ENCODE measurements at regions not wholly inside any gene's neighbourhood (a gene's known extent, or its start where the extent isn't known, plus 50 kb on each side); places are given as distances from the start of the nearest gene placed in this dataset.
A peak's percentile ranks its signal among the peaks of the same experiment; 100 is the strongest.

DNA sequence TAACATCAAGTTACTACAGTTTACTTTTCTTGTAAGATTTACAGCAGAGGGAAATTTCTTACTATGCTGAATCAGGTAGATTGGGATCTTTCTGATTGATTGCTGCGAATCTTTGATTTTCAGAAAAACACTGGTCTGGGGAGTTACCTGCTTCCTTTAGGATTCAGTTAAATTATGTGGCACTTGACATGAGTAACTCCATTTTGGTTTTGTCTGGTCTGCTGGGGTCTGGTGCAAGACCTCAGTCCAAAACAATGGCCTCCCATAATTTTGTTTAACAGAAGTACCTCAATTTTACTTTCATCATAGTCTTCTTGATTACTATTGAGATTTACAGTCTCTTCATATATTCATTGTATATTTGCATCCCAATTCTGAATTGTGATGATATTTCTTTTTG lies 775.5 kb downstream of the TRIB2 start:
- FAIRE-seq: no peak
- ATAC-seq: no peak
- no peak overlapping the region for H3K4me2 ChIP-seq
- DNase-seq (ENCODE audit: low read depth in 1 of 2, low spot score in 1 of 2): no peak
- no peak overlapping the region for H3K4me3 ChIP-seq
- ChIA-PET POLR2A (no interaction called here), CTCF (no interaction called here)
- TF ChIP-seq POLR2A (IDR thresholded peaks at IDR 0.05; ENCODE audit: low read length): no peak
- no peak for TF ChIP-seq MYC (IDR thresholded peaks at IDR 0.05; ENCODE audit: borderline replicate concordance, low read length)
- TF ChIP-seq, protein P1, sequence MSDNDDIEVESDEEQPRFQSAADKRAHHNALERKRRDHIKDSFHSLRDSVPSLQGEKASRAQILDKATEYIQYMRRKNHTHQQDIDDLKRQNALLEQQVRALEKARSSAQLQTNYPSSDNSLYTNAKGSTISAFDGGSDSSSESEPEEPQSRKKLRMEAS (IDR thresholded peaks at IDR 0.05): no peak
- TF ChIP-seq, protein P2, sequence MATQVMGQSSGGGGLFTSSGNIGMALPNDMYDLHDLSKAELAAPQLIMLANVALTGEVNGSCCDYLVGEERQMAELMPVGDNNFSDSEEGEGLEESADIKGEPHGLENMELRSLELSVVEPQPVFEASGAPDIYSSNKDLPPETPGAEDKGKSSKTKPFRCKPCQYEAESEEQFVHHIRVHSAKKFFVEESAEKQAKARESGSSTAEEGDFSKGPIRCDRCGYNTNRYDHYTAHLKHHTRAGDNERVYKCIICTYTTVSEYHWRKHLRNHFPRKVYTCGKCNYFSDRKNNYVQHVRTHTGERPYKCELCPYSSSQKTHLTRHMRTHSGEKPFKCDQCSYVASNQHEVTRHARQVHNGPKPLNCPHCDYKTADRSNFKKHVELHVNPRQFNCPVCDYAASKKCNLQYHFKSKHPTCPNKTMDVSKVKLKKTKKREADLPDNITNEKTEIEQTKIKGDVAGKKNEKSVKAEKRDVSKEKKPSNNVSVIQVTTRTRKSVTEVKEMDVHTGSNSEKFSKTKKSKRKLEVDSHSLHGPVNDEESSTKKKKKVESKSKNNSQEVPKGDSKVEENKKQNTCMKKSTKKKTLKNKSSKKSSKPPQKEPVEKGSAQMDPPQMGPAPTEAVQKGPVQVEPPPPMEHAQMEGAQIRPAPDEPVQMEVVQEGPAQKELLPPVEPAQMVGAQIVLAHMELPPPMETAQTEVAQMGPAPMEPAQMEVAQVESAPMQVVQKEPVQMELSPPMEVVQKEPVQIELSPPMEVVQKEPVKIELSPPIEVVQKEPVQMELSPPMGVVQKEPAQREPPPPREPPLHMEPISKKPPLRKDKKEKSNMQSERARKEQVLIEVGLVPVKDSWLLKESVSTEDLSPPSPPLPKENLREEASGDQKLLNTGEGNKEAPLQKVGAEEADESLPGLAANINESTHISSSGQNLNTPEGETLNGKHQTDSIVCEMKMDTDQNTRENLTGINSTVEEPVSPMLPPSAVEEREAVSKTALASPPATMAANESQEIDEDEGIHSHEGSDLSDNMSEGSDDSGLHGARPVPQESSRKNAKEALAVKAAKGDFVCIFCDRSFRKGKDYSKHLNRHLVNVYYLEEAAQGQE (IDR thresholded peaks at IDR 0.05): no peak
- TF ChIP-seq, protein P3, sequence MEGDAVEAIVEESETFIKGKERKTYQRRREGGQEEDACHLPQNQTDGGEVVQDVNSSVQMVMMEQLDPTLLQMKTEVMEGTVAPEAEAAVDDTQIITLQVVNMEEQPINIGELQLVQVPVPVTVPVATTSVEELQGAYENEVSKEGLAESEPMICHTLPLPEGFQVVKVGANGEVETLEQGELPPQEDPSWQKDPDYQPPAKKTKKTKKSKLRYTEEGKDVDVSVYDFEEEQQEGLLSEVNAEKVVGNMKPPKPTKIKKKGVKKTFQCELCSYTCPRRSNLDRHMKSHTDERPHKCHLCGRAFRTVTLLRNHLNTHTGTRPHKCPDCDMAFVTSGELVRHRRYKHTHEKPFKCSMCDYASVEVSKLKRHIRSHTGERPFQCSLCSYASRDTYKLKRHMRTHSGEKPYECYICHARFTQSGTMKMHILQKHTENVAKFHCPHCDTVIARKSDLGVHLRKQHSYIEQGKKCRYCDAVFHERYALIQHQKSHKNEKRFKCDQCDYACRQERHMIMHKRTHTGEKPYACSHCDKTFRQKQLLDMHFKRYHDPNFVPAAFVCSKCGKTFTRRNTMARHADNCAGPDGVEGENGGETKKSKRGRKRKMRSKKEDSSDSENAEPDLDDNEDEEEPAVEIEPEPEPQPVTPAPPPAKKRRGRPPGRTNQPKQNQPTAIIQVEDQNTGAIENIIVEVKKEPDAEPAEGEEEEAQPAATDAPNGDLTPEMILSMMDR (IDR thresholded peaks at IDR 0.05): no peak
- no peak for TF ChIP-seq CBX2 (IDR thresholded peaks at IDR 0.05; ENCODE audit: borderline replicate concordance, low read depth)
- no peak for TF ChIP-seq HEYL (CRISPR knock-in tag; IDR thresholded peaks at IDR 0.05)
- TF ChIP-seq PHF8 (IDR thresholded peaks at IDR 0.05; ENCODE audit: borderline replicate concordance, low read depth): no peak
- TF ChIP-seq RNF2 (IDR thresholded peaks at IDR 0.05; ENCODE audit: borderline replicate concordance, low read depth): no peak
- TF ChIP-seq ZSCAN20 (CRISPR knock-in tag; IDR thresholded peaks at IDR 0.05): no peak
- TF ChIP-seq ZC3H11A (IDR thresholded peaks at IDR 0.05): no peak
- TF ChIP-seq HOXB5 (CRISPR knock-in tag; IDR thresholded peaks at IDR 0.05): no peak
- TF ChIP-seq, protein P4, sequence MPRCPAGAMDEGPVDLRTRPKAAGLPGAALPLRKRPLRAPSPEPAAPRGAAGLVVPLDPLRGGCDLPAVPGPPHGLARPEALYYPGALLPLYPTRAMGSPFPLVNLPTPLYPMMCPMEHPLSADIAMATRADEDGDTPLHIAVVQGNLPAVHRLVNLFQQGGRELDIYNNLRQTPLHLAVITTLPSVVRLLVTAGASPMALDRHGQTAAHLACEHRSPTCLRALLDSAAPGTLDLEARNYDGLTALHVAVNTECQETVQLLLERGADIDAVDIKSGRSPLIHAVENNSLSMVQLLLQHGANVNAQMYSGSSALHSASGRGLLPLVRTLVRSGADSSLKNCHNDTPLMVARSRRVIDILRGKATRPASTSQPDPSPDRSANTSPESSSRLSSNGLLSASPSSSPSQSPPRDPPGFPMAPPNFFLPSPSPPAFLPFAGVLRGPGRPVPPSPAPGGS (IDR thresholded peaks at IDR 0.05): no peak
- H3K9me3 ChIP-seq: peaks cover 8% of the 10 kb centered on the region; the same call in 2 of the 3 replicates
- H3K27ac ChIP-seq: no peak overlapping the region
- WGBS (ENCODE audit: missing lambda C conversion rate): 2% methylated on average over 1 of the region's 1 CpG
- no peaks in the 10 kb centered on the region for H3K4me1 ChIP-seq

DNA sequence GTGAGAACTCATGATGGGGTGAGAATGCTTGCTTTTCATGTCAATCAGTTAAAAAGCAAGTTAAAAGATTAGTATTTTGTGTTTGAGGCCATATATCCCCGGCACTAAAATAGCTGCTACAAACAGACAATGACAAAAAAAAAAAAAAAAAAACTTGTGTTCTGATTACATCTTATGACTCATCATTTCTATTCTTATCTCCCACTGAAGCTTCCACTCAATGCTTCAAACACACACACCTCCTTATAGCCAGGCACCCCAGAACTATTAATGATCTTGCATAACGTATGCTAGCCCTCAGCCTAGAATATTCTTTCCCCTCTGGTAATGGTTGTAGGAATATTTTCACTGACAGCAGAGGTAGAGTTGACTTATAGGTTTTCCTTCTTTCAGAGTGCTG lies 778.3 kb downstream of the TRIB2 start:
- no peak for TF ChIP-seq FOSB (CRISPR knock-in tag; IDR thresholded peaks at IDR 0.05)
- no peak for TF ChIP-seq RAD21 (conservative IDR thresholded peaks at IDR 0.05 in 1 of 2, IDR thresholded peaks at IDR 0.05 in 1 of 2)
- no peak for TF ChIP-seq FOSL2 (IDR thresholded peaks at IDR 0.05)
- TF ChIP-seq FOSL2 (CRISPR knock-in tag; IDR thresholded peaks at IDR 0.05): peak; percentile 8; the same call in 1 of the 2 replicates
- no peak for TF ChIP-seq NPAS2 (CRISPR knock-in tag; IDR thresholded peaks at IDR 0.05; ENCODE audit: borderline replicate concordance)
- no peak for TF ChIP-seq TP53 (CRISPR knock-in tag; IDR thresholded peaks at IDR 0.05)
- ChIA-PET POLR2A (no interaction called here), CTCF (no interaction called here)
- Histone ChIP-seq H3K9me3 (peaks cover 8% of the 10 kb centered on the region; the same call in 2 of the 3 replicates), H3K4me3 (no peak overlapping the region), H3K4me2 (no peak overlapping the region), H3K27ac (no peak overlapping the region), H3K4me1 (no peaks in the 10 kb centered on the region)
- DNase-seq (ENCODE audit: low read depth in 1 of 2, low spot score in 1 of 2) (no peak), FAIRE-seq (no peak), ATAC-seq (no peak)
- 1% methylated on average over 2 of the region's 2 CpGs for WGBS (ENCODE audit: missing lambda C conversion rate)

Measured in A549 (cell line).